ENCODE measurements at regions not wholly inside any gene's neighbourhood (a gene's known extent, or its start where the extent isn't known, plus 50 kb on each side); places are given as distances from the start of the nearest gene placed in this dataset.

DNA sequence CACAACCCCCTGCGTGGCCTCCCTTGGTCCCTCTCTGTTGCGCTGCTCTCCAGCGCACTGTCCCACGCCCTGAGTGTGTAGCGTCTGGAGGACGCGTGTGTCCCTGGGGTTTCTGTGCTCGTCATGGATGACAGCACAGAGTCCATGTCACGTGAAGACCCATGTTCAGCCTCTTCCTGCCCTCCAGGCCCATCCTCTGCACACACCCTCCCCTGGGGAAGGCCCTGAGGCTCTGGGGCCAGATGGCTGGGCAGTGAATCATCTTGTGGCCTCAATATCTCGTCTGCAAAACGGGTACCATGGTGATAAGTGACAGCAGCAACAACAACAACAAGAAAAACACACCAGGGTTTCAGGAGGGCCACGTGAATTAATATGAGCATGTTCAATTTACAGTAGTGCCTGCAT, 71.5 kb upstream of the ARHGEF7 start:
- DNase-seq: peak; percentile 71
- H2AFZ ChIP-seq: no peak overlapping the region
- in situ Hi-C loops (cut with MboI): loop anchor here (10.0 kb wide), 1 partner anchor 99 kb away; no protein-coding TSS in a partner anchor
- H3K9me3 ChIP-seq (ENCODE audit: low read depth): no peaks in the 10 kb centered on the region
- no peaks in the 10 kb centered on the region for H3K36me3 ChIP-seq (ENCODE audit: low read depth)
- H3K9ac ChIP-seq: no peak overlapping the region
- peaks cover 6% of the 10 kb centered on the region for H3K4me1 ChIP-seq (ENCODE audit: insufficient read depth)
- H3K79me2 ChIP-seq (ENCODE audit: insufficient read depth): no peaks in the 10 kb centered on the region
- H3K27ac ChIP-seq: no peak overlapping the region
- 54 to 57% methylated on average over 10 to 12 of the region's 12 CpGs for WGBS, 2 experiments (ENCODE audit: low coverage in 1 of 2, low lambda C conversion rate in 2 of 2, missing lambda C conversion rate in 2 of 2)
- H3F3A ChIP-seq (ENCODE audit: insufficient read depth): no peaks in the 10 kb centered on the region
- no peak overlapping the region for H3K4me3 ChIP-seq
- H3K4me2 ChIP-seq (ENCODE audit: unreplicated experiment): no peak overlapping the region
- no peaks in the 10 kb centered on the region for H4K20me1 ChIP-seq (ENCODE audit: insufficient read depth)
- H3K9me2 ChIP-seq (ENCODE audit: insufficient read depth): no peaks in the 10 kb centered on the region
- TF ChIP-seq EZH2phosphoT487 (IDR thresholded peaks at IDR 0.05; ENCODE audit: insufficient read depth, low read depth) (no peak), EZH2 (IDR thresholded peaks at IDR 0.05; ENCODE audit: insufficient read depth, poor library complexity, severe bottlenecking) (no peak)
- H3K27me3 ChIP-seq (replicated peaks; ENCODE audit: insufficient read depth): peaks cover 12% of the 10 kb centered on the region

DNA sequence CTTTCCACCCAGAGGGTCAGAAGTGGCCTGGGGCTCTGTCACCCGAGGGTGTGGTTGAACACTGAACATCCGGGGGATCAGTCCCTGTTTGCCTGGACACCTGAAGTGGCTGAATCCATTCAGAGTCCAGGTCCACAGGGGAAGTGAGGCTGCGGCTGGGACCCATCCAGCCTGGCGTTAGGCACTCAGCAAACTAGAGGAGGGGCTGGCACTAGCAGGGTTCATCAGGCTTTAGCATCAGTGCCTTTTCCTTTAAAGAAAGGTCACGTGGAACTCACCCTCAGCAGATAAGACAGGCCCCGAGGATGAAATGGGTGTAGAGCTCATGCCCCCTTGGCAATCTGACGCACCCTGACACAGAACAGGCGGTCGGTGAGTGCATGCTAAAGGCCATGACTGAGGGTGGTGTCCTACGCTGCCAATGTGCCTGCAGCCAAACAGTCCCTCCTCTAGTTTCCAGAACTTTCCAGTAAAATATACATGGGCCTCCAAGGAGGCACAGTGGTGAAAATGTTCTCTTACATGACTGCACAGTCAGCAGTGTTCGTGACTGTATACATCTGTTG, 72.4 kb upstream of the ARHGEF7 start:
- H3K9me3 ChIP-seq (ENCODE audit: low read depth): no peaks in the 10 kb centered on the region
- no peaks in the 10 kb centered on the region for H3K79me2 ChIP-seq (ENCODE audit: insufficient read depth)
- H3K27me3 ChIP-seq (replicated peaks; ENCODE audit: insufficient read depth): peaks cover 18% of the 10 kb centered on the region
- 57 to 58% methylated on average over 11 of the region's 11 CpGs for WGBS, 2 experiments (ENCODE audit: low coverage in 1 of 2, low lambda C conversion rate in 2 of 2, missing lambda C conversion rate in 2 of 2)
- H3K9me2 ChIP-seq (ENCODE audit: insufficient read depth): no peaks in the 10 kb centered on the region
- no peak for DNase-seq
- H2AFZ ChIP-seq: no peak overlapping the region
- TF ChIP-seq EZH2phosphoT487 (IDR thresholded peaks at IDR 0.05; ENCODE audit: insufficient read depth, low read depth) (no peak), EZH2 (IDR thresholded peaks at IDR 0.05; ENCODE audit: insufficient read depth, poor library complexity, severe bottlenecking) (no peak)
- in situ Hi-C loops (cut with MboI): loop anchor here (10.0 kb wide), 1 partner anchor 98 kb away; no protein-coding TSS in a partner anchor
- H3K4me3 ChIP-seq: no peak overlapping the region
- H4K20me1 ChIP-seq (ENCODE audit: insufficient read depth): no peaks in the 10 kb centered on the region
- H3K27ac ChIP-seq: no peak overlapping the region
- peaks cover 6% of the 10 kb centered on the region for H3K4me1 ChIP-seq (ENCODE audit: insufficient read depth)
- H3K9ac ChIP-seq: no peak overlapping the region
- H3K4me2 ChIP-seq (ENCODE audit: unreplicated experiment): no peak overlapping the region
- H3F3A ChIP-seq (ENCODE audit: insufficient read depth): no peaks in the 10 kb centered on the region
- H3K36me3 ChIP-seq (ENCODE audit: low read depth): no peaks in the 10 kb centered on the region

DNA sequence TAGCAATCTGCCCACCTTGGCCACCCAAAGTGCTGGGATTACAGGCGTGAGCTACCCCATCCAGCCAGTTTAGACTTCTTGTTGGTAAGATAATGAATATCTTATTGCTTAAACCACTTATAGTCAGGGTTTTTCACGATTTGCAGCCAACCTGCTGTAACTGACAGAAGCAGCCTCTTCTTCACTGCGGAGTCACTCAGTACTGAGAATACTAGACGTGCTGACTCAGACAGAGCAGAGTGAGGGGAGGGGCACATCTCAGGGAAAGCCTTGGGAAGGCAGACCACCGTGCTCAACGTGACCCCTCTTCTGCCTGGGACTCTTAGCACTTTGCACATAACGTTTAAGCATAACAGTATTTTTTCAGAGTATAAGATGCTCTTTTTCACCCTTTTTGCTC, 74.3 kb upstream of the ARHGEF7 start:
- TF ChIP-seq EZH2 (IDR thresholded peaks at IDR 0.05; ENCODE audit: insufficient read depth, poor library complexity, severe bottlenecking): no peak
- no peak for TF ChIP-seq EZH2phosphoT487 (IDR thresholded peaks at IDR 0.05; ENCODE audit: insufficient read depth, low read depth)
- WGBS, 2 experiments (ENCODE audit: low coverage in 1 of 2, low lambda C conversion rate in 2 of 2, missing lambda C conversion rate in 2 of 2): 31 to 34% methylated on average over 7 of the region's 7 CpGs
- in situ Hi-C loops (cut with MboI): loop anchor here (10.0 kb wide), 1 partner anchor 96 kb away; no protein-coding TSS in a partner anchor
- no peak overlapping the region for H3K27ac ChIP-seq
- H2AFZ ChIP-seq: no peak overlapping the region
- H3K4me1 ChIP-seq (ENCODE audit: insufficient read depth): no peaks in the 10 kb centered on the region
- H3K27me3 ChIP-seq (replicated peaks; ENCODE audit: insufficient read depth): peaks cover 18% of the 10 kb centered on the region
- H3K79me2 ChIP-seq (ENCODE audit: insufficient read depth): no peaks in the 10 kb centered on the region
- H3K9me2 ChIP-seq (ENCODE audit: insufficient read depth): no peaks in the 10 kb centered on the region
- H3K4me3 ChIP-seq: no peak overlapping the region
- H3F3A ChIP-seq (ENCODE audit: insufficient read depth): no peaks in the 10 kb centered on the region
- no peaks in the 10 kb centered on the region for H4K20me1 ChIP-seq (ENCODE audit: insufficient read depth)
- no peak overlapping the region for H3K4me2 ChIP-seq (ENCODE audit: unreplicated experiment)
- no peaks in the 10 kb centered on the region for H3K9me3 ChIP-seq (ENCODE audit: low read depth)
- DNase-seq: no peak
- H3K36me3 ChIP-seq (ENCODE audit: low read depth): no peaks in the 10 kb centered on the region
- no peak overlapping the region for H3K9ac ChIP-seq

DNA sequence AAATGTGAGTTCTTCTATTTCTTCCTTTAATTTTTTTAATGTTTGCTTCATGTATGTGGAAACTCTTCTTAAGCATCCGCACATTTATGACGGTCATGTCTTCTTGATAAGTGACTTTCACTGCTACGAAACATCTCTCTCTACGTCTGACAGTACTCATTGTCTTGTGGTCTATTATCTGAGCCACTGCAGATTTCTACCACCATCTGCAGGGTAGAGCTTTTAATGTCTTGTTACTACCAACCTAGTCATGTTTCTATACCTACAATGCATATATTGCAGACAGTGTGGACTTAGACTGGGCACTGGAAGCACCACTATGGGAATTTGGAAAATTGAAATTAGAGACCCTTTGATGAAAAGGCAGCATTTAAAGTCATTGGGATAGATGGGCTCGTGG, 75.4 kb upstream of the ARHGEF7 start:
- H3K36me3 ChIP-seq (ENCODE audit: low read depth): no peaks in the 10 kb centered on the region
- DNase-seq: no peak
- H3K4me1 ChIP-seq (ENCODE audit: insufficient read depth): peaks cover 2% of the 10 kb centered on the region
- H3K9me2 ChIP-seq (ENCODE audit: insufficient read depth): no peaks in the 10 kb centered on the region
- H2AFZ ChIP-seq: no peak overlapping the region
- 84 to 87% methylated on average over 5 of the region's 5 CpGs for WGBS, 2 experiments (ENCODE audit: low coverage in 1 of 2, low lambda C conversion rate in 2 of 2, missing lambda C conversion rate in 2 of 2)
- TF ChIP-seq EZH2phosphoT487 (IDR thresholded peaks at IDR 0.05; ENCODE audit: insufficient read depth, low read depth) (no peak), EZH2 (IDR thresholded peaks at IDR 0.05; ENCODE audit: insufficient read depth, poor library complexity, severe bottlenecking) (no peak)
- H3K27me3 ChIP-seq (replicated peaks; ENCODE audit: insufficient read depth): peaks cover 18% of the 10 kb centered on the region
- H3K4me3 ChIP-seq: no peak overlapping the region
- H3K4me2 ChIP-seq (ENCODE audit: unreplicated experiment): no peak overlapping the region
- H3K79me2 ChIP-seq (ENCODE audit: insufficient read depth): no peaks in the 10 kb centered on the region
- H3K9me3 ChIP-seq (ENCODE audit: low read depth): no peaks in the 10 kb centered on the region
- in situ Hi-C loops (cut with MboI): loop anchor here (10.0 kb wide), 1 partner anchor 95 kb away; no protein-coding TSS in a partner anchor
- H3K27ac ChIP-seq: no peak overlapping the region
- H3K9ac ChIP-seq: no peak overlapping the region
- no peaks in the 10 kb centered on the region for H4K20me1 ChIP-seq (ENCODE audit: insufficient read depth)
- H3F3A ChIP-seq (ENCODE audit: insufficient read depth): no peaks in the 10 kb centered on the region
